Ishikawa (cell line): ENCODE measurements at regions not wholly inside any gene's neighbourhood (a gene's known extent, or its start where the extent isn't known, plus 50 kb on each side); places are given as distances from the start of the nearest gene placed in this dataset.

Experiments
- CEBPB ChIP-seq: IDR thresholded peaks from 2 replicates; pipeline ENCODE4 v1.6.1; 2012
- CREB1 ChIP-seq: IDR thresholded peaks from 2 replicates; pipeline ENCODE4 v1.6.1; 2012; ENCODE audit warnings: low read depth
- EGR1 ChIP-seq: IDR thresholded peaks from 2 replicates; pipeline ENCODE4 v1.6.1; 2012
- EP300 ChIP-seq: IDR thresholded peaks from 2 replicates; pipeline ENCODE4 v1.6.1; 2012; ENCODE audit warnings: borderline replicate concordance
- FOXM1 ChIP-seq: IDR thresholded peaks from 2 replicates; pipeline ENCODE4 v1.6.1; 2012; ENCODE audit warnings: low read depth, borderline replicate concordance
- MAX ChIP-seq: IDR thresholded peaks from 2 replicates; pipeline ENCODE4 v1.6.1; 2012
- NFIC ChIP-seq: IDR thresholded peaks from 2 replicates; pipeline ENCODE4 v1.6.1; 2012
- RAD21 ChIP-seq: IDR thresholded peaks from 2 replicates; pipeline ENCODE4 v1.6.1; 2012; ENCODE audit warnings: low read depth
- REST ChIP-seq: IDR thresholded peaks from 2 replicates; pipeline ENCODE4 v1.6.1; 2012; ENCODE audit warnings: low read depth, mild to moderate bottlenecking
- TAF1 ChIP-seq: IDR thresholded peaks from 2 replicates; pipeline ENCODE4 v1.6.1; 2012; ENCODE audit warnings: low read depth, mild to moderate bottlenecking
- TCF12 ChIP-seq: IDR thresholded peaks from 2 replicates; pipeline ENCODE4 v1.6.1; 2012; ENCODE audit warnings: low read depth
- TEAD4 ChIP-seq: IDR thresholded peaks from 2 replicates; pipeline ENCODE4 v1.6.1; 2012
- USF1 ChIP-seq: IDR thresholded peaks from 2 replicates; pipeline ENCODE4 v1.6.1; 2012
- YY1 ChIP-seq: IDR thresholded peaks from 2 replicates; pipeline ENCODE4 v1.6.1; 2012; ENCODE audit warnings: low read depth
- ZBTB7A ChIP-seq: IDR thresholded peaks from 2 replicates; pipeline ENCODE4 v1.6.1; 2012; ENCODE audit warnings: low read depth

- TF ChIP-seq MAX (no peak), TCF12 (no peak), NFIC (no peak), EGR1 (no peak), TAF1 (no peak), RAD21 (no peak), USF1 (no peak), EP300 (no peak), CEBPB (no peak), ZBTB7A (no peak), YY1 (no peak)
Observed at GRCh38 chr9:99298614-99299013, 76.5 kb downstream of the SEC61B start.

GRCh38 chr9:99299211-99300102 lies 77.4 kb downstream of the SEC61B start:
- TF ChIP-seq FOXM1 (no peak), RAD21 (peak; percentile 36; the same call in 1 of the 2 replicates)

GRCh38 chr9:99300103-99300439 lies 78.0 kb downstream of the SEC61B start:
- no peak for TF ChIP-seq TEAD4
- no peak for TF ChIP-seq USF1
- TF ChIP-seq REST = no peak
- TF ChIP-seq EP300 = no peak

- TF ChIP-seq REST = no peak
- no peak for TF ChIP-seq CEBPB
- TF ChIP-seq USF1 = no peak
- TF ChIP-seq TAF1 = no peak
- TF ChIP-seq ZBTB7A = no peak
- no peak for TF ChIP-seq NFIC
- TF ChIP-seq FOXM1 = no peak
- TF ChIP-seq RAD21 = no peak
- no peak for TF ChIP-seq EP300
- TF ChIP-seq TCF12 = no peak
- no peak for TF ChIP-seq YY1
- TF ChIP-seq CREB1 = no peak
- TF ChIP-seq MAX = no peak
- TF ChIP-seq TEAD4 = no peak
- TF ChIP-seq EGR1 = no peak
Observed at GRCh38 chr9:99300603-99301002, 78.5 kb downstream of the SEC61B start.

GRCh38 chr9:99303177-99303576 lies 81.1 kb downstream of the SEC61B start:
- TF ChIP-seq CEBPB (no peak), FOXM1 (no peak), YY1 (no peak), MAX (no peak), RAD21 (no peak), CREB1 (no peak), EP300 (no peak), TCF12 (no peak), TAF1 (no peak), TEAD4 (no peak), ZBTB7A (no peak), EGR1 (no peak), REST (no peak), USF1 (no peak), NFIC (no peak)
